Suprapubic skin (tissue), 4 donors: ENCODE measurements at regions not wholly inside any gene's neighbourhood (a gene's known extent, or its start where the extent isn't known, plus 50 kb on each side); places are given as distances from the start of the nearest gene placed in this dataset.

Source experiments
- EP300 ChIP-seq: sonication (generic); formaldehyde crosslinking; IDR thresholded peaks from one replicate; pipeline ENCODE4 v1.6.1; 2017; ENCODE audit warnings: antibody characterized with exemption
- POLR2A ChIP-seq, 2 donors: fragments of 450-650 bp; IDR thresholded peaks; one replicate each; pipeline ENCODE4 v1.6.1; 2017; ENCODE audit warnings: antibody characterized with exemption in 2 of 2, mild to moderate bottlenecking in 2 of 2, moderate library complexity in 2 of 2
- POLR2AphosphoS5 ChIP-seq, 3 donors: sonication (generic); formaldehyde crosslinking; IDR thresholded peaks; one replicate each; pipeline ENCODE4 v1.6.1; 2017; ENCODE audit warnings: antibody characterized with exemption in 3 of 3
- TF ChIP-seq, protein P1 (sequence below), 2 donors: fragments of 200-600 bp in 1 of 2; fragments of 450-650 bp in 1 of 2; sonication (generic) in 1 of 2; IDR thresholded peaks; one replicate each; pipeline ENCODE4 v1.5.1; 2016 to 2019; ENCODE audit warnings: antibody characterized with exemption in 2 of 2, mild to moderate bottlenecking in 1 of 2, moderate library complexity in 1 of 2

DNA sequence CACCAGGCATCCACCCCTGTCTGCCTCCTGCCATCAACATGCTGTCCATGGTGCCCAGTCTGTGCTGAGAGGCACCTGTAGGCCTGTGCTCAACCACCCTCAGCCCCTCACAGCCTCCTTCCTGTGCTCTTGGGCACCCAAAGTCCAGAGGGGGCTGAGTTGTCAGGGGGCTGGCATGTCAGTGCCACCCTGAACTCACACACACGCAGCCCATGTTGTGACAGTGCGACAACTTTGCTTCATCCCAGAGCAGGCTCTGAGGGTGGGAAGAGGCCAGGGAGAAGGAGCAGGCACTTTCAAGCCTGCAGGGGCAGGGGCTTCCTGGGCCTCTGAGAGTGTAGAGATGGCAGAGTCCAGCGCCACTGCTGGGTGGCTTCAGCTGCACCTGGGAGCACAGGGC, 491.0 kb downstream of the TMEM135 start:
- TF ChIP-seq, protein P1, sequence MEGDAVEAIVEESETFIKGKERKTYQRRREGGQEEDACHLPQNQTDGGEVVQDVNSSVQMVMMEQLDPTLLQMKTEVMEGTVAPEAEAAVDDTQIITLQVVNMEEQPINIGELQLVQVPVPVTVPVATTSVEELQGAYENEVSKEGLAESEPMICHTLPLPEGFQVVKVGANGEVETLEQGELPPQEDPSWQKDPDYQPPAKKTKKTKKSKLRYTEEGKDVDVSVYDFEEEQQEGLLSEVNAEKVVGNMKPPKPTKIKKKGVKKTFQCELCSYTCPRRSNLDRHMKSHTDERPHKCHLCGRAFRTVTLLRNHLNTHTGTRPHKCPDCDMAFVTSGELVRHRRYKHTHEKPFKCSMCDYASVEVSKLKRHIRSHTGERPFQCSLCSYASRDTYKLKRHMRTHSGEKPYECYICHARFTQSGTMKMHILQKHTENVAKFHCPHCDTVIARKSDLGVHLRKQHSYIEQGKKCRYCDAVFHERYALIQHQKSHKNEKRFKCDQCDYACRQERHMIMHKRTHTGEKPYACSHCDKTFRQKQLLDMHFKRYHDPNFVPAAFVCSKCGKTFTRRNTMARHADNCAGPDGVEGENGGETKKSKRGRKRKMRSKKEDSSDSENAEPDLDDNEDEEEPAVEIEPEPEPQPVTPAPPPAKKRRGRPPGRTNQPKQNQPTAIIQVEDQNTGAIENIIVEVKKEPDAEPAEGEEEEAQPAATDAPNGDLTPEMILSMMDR (IDR thresholded peaks at IDR 0.05): no peak
- no peak for TF ChIP-seq EP300
- TF ChIP-seq POLR2AphosphoS5 (IDR thresholded peaks at IDR 0.05): no peak
- TF ChIP-seq POLR2A (IDR thresholded peaks at IDR 0.05): no peak
